ENCODE measurements at regions not wholly inside any gene's neighbourhood (a gene's known extent, or its start where the extent isn't known, plus 50 kb on each side); places are given as distances from the start of the nearest gene placed in this dataset.
"Not testable (repeated sequence)": the region's sequence is repeated elsewhere in the genome, so short reads cannot be mapped to it uniquely, and the experiment has no call there.

- Mint-ChIP-seq H3K27ac (no peak overlapping the region), H3K4me3 (no peak overlapping the region), H3K4me1 (no peaks in the 10 kb centered on the region), H3K9me3 (peaks cover 6 to 17% (median 7%) of the 10 kb centered on the region in 3 donors), H3K27me3 (no peaks in the 10 kb centered on the region), H3K36me3 (no peaks in the 10 kb centered on the region)
- no peak for DNase-seq
- ChIA-PET CTCF (no interaction called here), POLR2A (no interaction called here)
- H3K9me3 ChIP-seq: peaks cover 2% of the 10 kb centered on the region
- no peak for ATAC-seq (replicated peaks in 1 of 4)
- no peak overlapping the region for H3K4me3 ChIP-seq (ENCODE audit: control insufficient read depth in 1 of 2, extremely low read depth in 1 of 2, low read length in 1 of 2)
- H3K27ac ChIP-seq (ENCODE audit: low read length): no peak overlapping the region
- H3K36me3 ChIP-seq (ENCODE audit: control insufficient read depth in 2 of 2, extremely low read depth in 1 of 2, insufficient read depth in 1 of 2, low read length in 1 of 2): no peaks in the 10 kb centered on the region
- no peaks in the 10 kb centered on the region for H3K27me3 ChIP-seq (replicated peaks in 1 of 2; ENCODE audit: control insufficient read depth in 2 of 2, extremely low read depth in 1 of 2, insufficient read depth in 2 of 2, low read length in 1 of 2)
- no peaks in the 10 kb centered on the region for H3K4me1 ChIP-seq (ENCODE audit: control insufficient read depth in 1 of 2, extremely low read depth in 1 of 2, insufficient read depth in 2 of 2, low read length in 2 of 2)
- WGBS (ENCODE audit: insufficient coverage): 100% methylated on average over 1 of the region's 1 CpG
These were observed 2250.0 kb upstream of the AGA start for GRCh38 chr4:179692222-179692621.

- CTCF ChIA-PET: interaction anchor here in 1 of 2 donors (0.7 kb wide), 1 partner anchor 216 kb away, joined by 3 read pairs; no protein-coding TSS in a partner anchor
- H3K4me1 ChIP-seq (ENCODE audit: control insufficient read depth in 1 of 2, extremely low read depth in 1 of 2, insufficient read depth in 2 of 2, low read length in 2 of 2): no peaks in the 10 kb centered on the region
- no peaks in the 10 kb centered on the region for H3K27me3 ChIP-seq (replicated peaks in 1 of 2; ENCODE audit: control insufficient read depth in 2 of 2, extremely low read depth in 1 of 2, insufficient read depth in 2 of 2, low read length in 1 of 2)
- peaks cover 6 to 17% (median 7%) of the 10 kb centered on the region in 3 donors for H3K9me3 Mint-ChIP-seq
- no peaks in the 10 kb centered on the region for H3K36me3 Mint-ChIP-seq
- no peak overlapping the region for H3K27ac Mint-ChIP-seq
- H3K27ac ChIP-seq (ENCODE audit: low read length): no peak overlapping the region
- peaks cover 5% of the 10 kb centered on the region for H3K9me3 ChIP-seq
- DNase-seq (no peak), ATAC-seq (replicated peaks in 1 of 4) (no peak)
- H3K4me3 Mint-ChIP-seq: no peak overlapping the region
- no peaks in the 10 kb centered on the region for H3K36me3 ChIP-seq (ENCODE audit: control insufficient read depth in 2 of 2, extremely low read depth in 1 of 2, insufficient read depth in 1 of 2, low read length in 1 of 2)
- POLR2A ChIA-PET: no interaction called here
- H3K4me1 Mint-ChIP-seq: no peaks in the 10 kb centered on the region
- 83% methylated on average over 3 of the region's 5 CpGs for WGBS (ENCODE audit: insufficient coverage)
- no peak overlapping the region for H3K4me3 ChIP-seq (ENCODE audit: control insufficient read depth in 1 of 2, extremely low read depth in 1 of 2, low read length in 1 of 2)
- H3K27me3 Mint-ChIP-seq: no peaks in the 10 kb centered on the region
These were observed 2252.9 kb upstream of the AGA start for GRCh38 chr4:179695175-179695574.

- ChIA-PET CTCF (interaction anchor here in 1 of 2 donors (0.6 kb wide), 1 partner anchor 10 kb away, joined by 7 read pairs; no protein-coding TSS in a partner anchor), POLR2A (no interaction called here)
- Histone ChIP-seq H3K27ac (ENCODE audit: low read length) (no peak overlapping the region), H3K9me3 (peaks cover 2% of the 10 kb centered on the region), H3K4me3 (ENCODE audit: control insufficient read depth in 1 of 2, extremely low read depth in 1 of 2, low read length in 1 of 2) (no peak overlapping the region), H3K4me1 (ENCODE audit: control insufficient read depth in 1 of 2, extremely low read depth in 1 of 2, insufficient read depth in 2 of 2, low read length in 2 of 2) (no peaks in the 10 kb centered on the region), H3K36me3 (ENCODE audit: control insufficient read depth in 2 of 2, extremely low read depth in 1 of 2, insufficient read depth in 1 of 2, low read length in 1 of 2) (no peaks in the 10 kb centered on the region), H3K27me3 (replicated peaks in 1 of 2; ENCODE audit: control insufficient read depth in 2 of 2, extremely low read depth in 1 of 2, insufficient read depth in 2 of 2, low read length in 1 of 2) (no peaks in the 10 kb centered on the region)
- no peaks in the 10 kb centered on the region for H3K27me3 Mint-ChIP-seq
- DNase-seq: no peak
- H3K36me3 Mint-ChIP-seq: no peaks in the 10 kb centered on the region
- H3K27ac Mint-ChIP-seq: no peak overlapping the region
- H3K9me3 Mint-ChIP-seq: peaks cover 4 to 10% (median 5%) of the 10 kb centered on the region in 3 donors
- WGBS (ENCODE audit: insufficient coverage): no CpG with 5 or more reads among the region's 5 CpGs
- ATAC-seq (replicated peaks in 1 of 4): no peak
- no peak overlapping the region for H3K4me3 Mint-ChIP-seq
- H3K4me1 Mint-ChIP-seq: no peaks in the 10 kb centered on the region
These were observed 2256.1 kb upstream of the AGA start for GRCh38 chr4:179698321-179698720.

GRCh38 chr4:179709961-179710624 lies 2267.9 kb upstream of the AGA start:
- peaks cover 0 to 5% (median 4%) of the 10 kb centered on the region in 3 donors for H3K9me3 Mint-ChIP-seq

GRCh38 chr4:179719766-179720450 lies 2277.7 kb upstream of the AGA start:
- no peaks in the 10 kb centered on the region for H3K4me1 ChIP-seq (ENCODE audit: control insufficient read depth in 1 of 2, extremely low read depth in 1 of 2, insufficient read depth in 2 of 2, low read length in 2 of 2)
- no peaks in the 10 kb centered on the region for H3K27me3 ChIP-seq (replicated peaks in 1 of 2; ENCODE audit: control insufficient read depth in 2 of 2, extremely low read depth in 1 of 2, insufficient read depth in 2 of 2, low read length in 1 of 2)
- Mint-ChIP-seq H3K4me3 (no peak overlapping the region), H3K36me3 (no peaks in the 10 kb centered on the region), H3K4me1 (no peaks in the 10 kb centered on the region), H3K27ac (no peak overlapping the region), H3K9me3 (peaks cover 8 to 25% (median 13%) of the 10 kb centered on the region in 3 donors), H3K27me3 (no peaks in the 10 kb centered on the region)
- DNase-seq: no peak
- CTCF ChIA-PET: no interaction called here
- POLR2A ChIA-PET: no interaction called here
- WGBS (ENCODE audit: insufficient coverage): 95% methylated on average over 5 of the region's 8 CpGs
- no peak for ATAC-seq (replicated peaks in 1 of 4)
- no peaks in the 10 kb centered on the region for H3K36me3 ChIP-seq (ENCODE audit: control insufficient read depth in 2 of 2, extremely low read depth in 1 of 2, insufficient read depth in 1 of 2, low read length in 1 of 2)
- peaks cover 2% of the 10 kb centered on the region for H3K9me3 ChIP-seq
- H3K27ac ChIP-seq (ENCODE audit: low read length): no peak overlapping the region
- no peak overlapping the region for H3K4me3 ChIP-seq (ENCODE audit: control insufficient read depth in 1 of 2, extremely low read depth in 1 of 2, low read length in 1 of 2)

More at GRCh38 chr4:179709961-179710624, 2267.9 kb upstream of the AGA start:
- Mint-ChIP-seq H3K4me1 (no peaks in the 10 kb centered on the region), H3K4me3 (no peak overlapping the region), H3K27ac (no peak overlapping the region), H3K36me3 (no peaks in the 10 kb centered on the region), H3K27me3 (no peaks in the 10 kb centered on the region)
- no peak for DNase-seq
- ATAC-seq (replicated peaks in 1 of 4): no peak
- no peak overlapping the region for H3K27ac ChIP-seq (ENCODE audit: low read length)
- H3K27me3 ChIP-seq (replicated peaks in 1 of 2; ENCODE audit: control insufficient read depth in 2 of 2, extremely low read depth in 1 of 2, insufficient read depth in 2 of 2, low read length in 1 of 2): no peaks in the 10 kb centered on the region
- H3K9me3 ChIP-seq: no peaks in the 10 kb centered on the region
- ChIA-PET CTCF (no interaction called here), POLR2A (no interaction called here)
- no peak overlapping the region for H3K4me3 ChIP-seq (ENCODE audit: control insufficient read depth in 1 of 2, extremely low read depth in 1 of 2, low read length in 1 of 2)
- 20% methylated on average over 1 of the region's 4 CpGs for WGBS (ENCODE audit: insufficient coverage)
- H3K36me3 ChIP-seq (ENCODE audit: control insufficient read depth in 2 of 2, extremely low read depth in 1 of 2, insufficient read depth in 1 of 2, low read length in 1 of 2): no peaks in the 10 kb centered on the region
- no peaks in the 10 kb centered on the region for H3K4me1 ChIP-seq (ENCODE audit: control insufficient read depth in 1 of 2, extremely low read depth in 1 of 2, insufficient read depth in 2 of 2, low read length in 2 of 2)

- H3K36me3 Mint-ChIP-seq; H3K36me3 ChIP-seq (ENCODE audit: control insufficient read depth in 2 of 2, extremely low read depth in 1 of 2, insufficient read depth in 1 of 2, low read length in 1 of 2); H3K4me3 Mint-ChIP-seq; ATAC-seq (replicated peaks in 1 of 4); H3K27ac ChIP-seq (ENCODE audit: low read length); H3K27me3 ChIP-seq (replicated peaks in 1 of 2; ENCODE audit: control insufficient read depth in 2 of 2, extremely low read depth in 1 of 2, insufficient read depth in 2 of 2, low read length in 1 of 2); H3K4me1 ChIP-seq (ENCODE audit: control insufficient read depth in 1 of 2, extremely low read depth in 1 of 2, insufficient read depth in 2 of 2, low read length in 2 of 2); H3K27me3 Mint-ChIP-seq; CTCF ChIA-PET; H3K27ac Mint-ChIP-seq; H3K4me1 Mint-ChIP-seq; H3K4me3 ChIP-seq (ENCODE audit: control insufficient read depth in 1 of 2, extremely low read depth in 1 of 2, low read length in 1 of 2); POLR2A ChIA-PET; H3K9me3 ChIP-seq; DNase-seq: not testable (repeated sequence)
- WGBS (ENCODE audit: insufficient coverage): 81% methylated on average over 4 of the region's 6 CpGs
- peaks cover 13 to 25% (median 16%) of the 10 kb centered on the region in 3 donors for H3K9me3 Mint-ChIP-seq
These were observed 2284.3 kb upstream of the AGA start for GRCh38 chr4:179726491-179726890.
